Gastroesophageal sphincter (tissue), 4 donors: ENCODE measurements at regions not wholly inside any gene's neighbourhood (a gene's known extent, or its start where the extent isn't known, plus 50 kb on each side); places are given as distances from the start of the nearest gene placed in this dataset.

Experiments
- ATAC-seq: fragments of 150-250 bp; one replicate; pipeline ENCODE4 v1.9.1; 2016; ENCODE audit warnings: mild to moderate bottlenecking, moderate library complexity
- H3K27ac ChIP-seq, 4 donors: fragments of 200-600 bp; sonication (generic) in 3 of 4; 1 replicate in 3 of 4; 2 replicates in 1 of 4; pipeline ENCODE4 v1.5.1; 2016 to 2019
- H3K27me3 ChIP-seq: fragments of 200-600 bp; sonication (generic); one replicate; pipeline ENCODE4 v1.5.1; 2019
- H3K36me3 ChIP-seq, 2 donors: fragments of 200-600 bp; sonication (generic); one replicate each; pipeline ENCODE4 v1.5.1; 2019; ENCODE audit warnings: control low read depth in 1 of 2
- H3K4me1 ChIP-seq, 3 donors: fragments of 200-600 bp; sonication (generic); 1 replicate in 2 of 3; 2 replicates in 1 of 3; pipeline ENCODE4 v1.5.1; 2016 to 2019; ENCODE audit warnings: control low read depth in 2 of 3
- H3K4me3 ChIP-seq, 2 donors: fragments of 200-600 bp; sonication (generic); one replicate each; pipeline ENCODE4 v1.5.1; 2019; ENCODE audit warnings: mild to moderate bottlenecking in 1 of 2, moderate library complexity in 1 of 2
- H3K9me3 ChIP-seq, 3 donors: fragments of 200-600 bp; sonication (generic); one replicate each; pipeline ENCODE4 v1.5.1; 2017 to 2019; ENCODE audit warnings: control low read depth in 2 of 3
- EP300 ChIP-seq: sonication (generic); formaldehyde crosslinking; IDR thresholded peaks from one replicate; pipeline ENCODE4 v1.6.1; 2017; ENCODE audit warnings: antibody characterized with exemption, mild to moderate bottlenecking
- POLR2A ChIP-seq, 2 donors: fragments of 450-650 bp; IDR thresholded peaks; one replicate each; pipeline ENCODE4 v1.6.1; 2017; ENCODE audit warnings: antibody characterized with exemption in 2 of 2, mild to moderate bottlenecking in 2 of 2, moderate library complexity in 1 of 2
- POLR2AphosphoS5 ChIP-seq: sonication (generic); formaldehyde crosslinking; IDR thresholded peaks from one replicate; pipeline ENCODE4 v1.6.1; 2017; ENCODE audit warnings: antibody characterized with exemption
- WGBS, 2 donors: methylation state at CpG; one replicate each; pipeline ENCODE4 v1.1.5; 2018; ENCODE audit warnings: low coverage in 1 of 2; 5-methylcytosine and 5-hydroxymethylcytosine counted together
- TF ChIP-seq, protein P1 (sequence below), 4 experiments: fragments of 200-600 bp in 2 of 4; fragments of 450-650 bp in 2 of 4; sonication (generic) in 1 of 4; IDR thresholded peaks; one replicate each; pipeline ENCODE4 v1.5.1; 2017 to 2019; ENCODE audit warnings: antibody characterized with exemption in 4 of 4, mild to moderate bottlenecking in 2 of 4, moderate library complexity in 2 of 4

DNA sequence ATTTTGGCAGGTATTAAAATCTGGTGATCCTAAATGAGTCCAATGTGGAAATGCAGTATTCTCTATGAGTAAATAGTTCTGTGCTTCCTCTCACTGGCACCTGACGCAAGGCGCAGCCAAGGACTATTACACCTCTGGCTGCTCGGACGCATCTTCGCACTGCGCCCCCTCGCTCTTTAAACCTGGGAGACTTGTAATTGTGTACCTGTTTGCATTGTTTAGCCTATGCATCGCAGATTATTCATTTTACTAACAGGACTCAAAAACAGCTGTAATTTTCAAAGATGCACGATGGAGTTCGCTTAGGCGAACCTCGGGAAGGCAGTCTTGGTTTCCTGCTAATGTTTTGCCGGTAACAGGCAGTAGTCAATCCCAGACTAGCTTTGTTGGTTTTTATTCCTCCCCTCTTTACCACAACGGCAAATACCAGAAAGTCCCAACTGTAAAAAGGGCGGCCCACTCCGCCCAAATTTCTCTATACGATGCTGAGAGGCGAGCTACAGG is 113.2 kb downstream of the KCNRG start:
- H3K27me3 ChIP-seq: peaks cover 65% of the 10 kb centered on the region
- no peak overlapping the region for H3K27ac ChIP-seq
- TF ChIP-seq POLR2AphosphoS5: no peak
- TF ChIP-seq, protein P1, sequence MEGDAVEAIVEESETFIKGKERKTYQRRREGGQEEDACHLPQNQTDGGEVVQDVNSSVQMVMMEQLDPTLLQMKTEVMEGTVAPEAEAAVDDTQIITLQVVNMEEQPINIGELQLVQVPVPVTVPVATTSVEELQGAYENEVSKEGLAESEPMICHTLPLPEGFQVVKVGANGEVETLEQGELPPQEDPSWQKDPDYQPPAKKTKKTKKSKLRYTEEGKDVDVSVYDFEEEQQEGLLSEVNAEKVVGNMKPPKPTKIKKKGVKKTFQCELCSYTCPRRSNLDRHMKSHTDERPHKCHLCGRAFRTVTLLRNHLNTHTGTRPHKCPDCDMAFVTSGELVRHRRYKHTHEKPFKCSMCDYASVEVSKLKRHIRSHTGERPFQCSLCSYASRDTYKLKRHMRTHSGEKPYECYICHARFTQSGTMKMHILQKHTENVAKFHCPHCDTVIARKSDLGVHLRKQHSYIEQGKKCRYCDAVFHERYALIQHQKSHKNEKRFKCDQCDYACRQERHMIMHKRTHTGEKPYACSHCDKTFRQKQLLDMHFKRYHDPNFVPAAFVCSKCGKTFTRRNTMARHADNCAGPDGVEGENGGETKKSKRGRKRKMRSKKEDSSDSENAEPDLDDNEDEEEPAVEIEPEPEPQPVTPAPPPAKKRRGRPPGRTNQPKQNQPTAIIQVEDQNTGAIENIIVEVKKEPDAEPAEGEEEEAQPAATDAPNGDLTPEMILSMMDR (IDR thresholded peaks at IDR 0.05): no peak
- no peak for TF ChIP-seq EP300
- no peak for TF ChIP-seq POLR2A (IDR thresholded peaks at IDR 0.05)
- no peaks in the 10 kb centered on the region for H3K36me3 ChIP-seq
- no peak for ATAC-seq
- no peak overlapping the region for H3K4me3 ChIP-seq
- H3K9me3 ChIP-seq: no peaks in the 10 kb centered on the region
- H3K4me1 ChIP-seq: peaks cover 0 to 67% (median 15%) of the 10 kb centered on the region in 3 donors
- WGBS, 2 donors: 75 to 82% methylated on average over 12 to 18 of the region's 18 CpGs

DNA sequence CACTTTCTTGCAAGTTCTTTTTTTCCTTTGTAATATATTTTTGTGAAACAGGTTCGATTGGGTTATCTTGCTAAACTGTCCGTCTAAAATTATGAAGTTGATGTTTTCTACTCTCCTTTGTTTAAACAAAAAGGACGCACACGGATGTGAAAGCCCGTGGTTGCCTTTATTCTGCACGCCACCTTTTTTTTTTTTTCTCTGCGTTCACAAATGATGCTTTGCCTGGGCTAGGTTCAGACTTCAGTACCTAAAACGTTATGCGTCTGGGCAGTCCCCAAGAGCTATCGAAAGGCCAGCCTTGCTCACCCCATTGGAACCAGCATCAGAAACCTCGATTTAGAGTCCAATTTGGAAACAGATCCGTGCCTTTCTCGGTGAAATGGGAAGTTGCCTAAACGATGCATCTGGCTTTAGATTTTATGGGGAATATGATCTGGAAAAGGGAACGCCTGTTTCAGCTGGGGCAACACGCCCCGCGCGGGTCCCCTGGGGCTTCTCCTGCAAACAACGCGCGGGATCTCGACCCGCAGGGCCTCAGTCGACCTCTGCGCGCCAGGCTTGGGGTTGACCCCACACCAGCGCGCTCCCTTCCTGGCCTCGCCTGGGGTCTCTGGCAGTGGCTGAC is 113.9 kb downstream of the KCNRG start:
- Histone ChIP-seq H3K4me1 (peaks cover 0 to 66% (median 15%) of the 10 kb centered on the region in 3 donors), H3K36me3 (no peaks in the 10 kb centered on the region), H3K27me3 (peaks cover 70% of the 10 kb centered on the region), H3K4me3 (peak overlapping the region in 1 of 2 donors; percentile 53), H3K9me3 (no peaks in the 10 kb centered on the region), H3K27ac (peak overlapping the region in 3 of 4 donors; percentile 70 to 74 (median 73))
- no peak for TF ChIP-seq POLR2AphosphoS5
- no peak for TF ChIP-seq EP300
- TF ChIP-seq POLR2A (IDR thresholded peaks at IDR 0.05): no peak
- TF ChIP-seq, protein P1 (IDR thresholded peaks at IDR 0.05): no peak
- WGBS, 2 donors: 19 to 70% methylated on average over 2 to 20 of the region's 30 CpGs
- ATAC-seq: no peak

DNA sequence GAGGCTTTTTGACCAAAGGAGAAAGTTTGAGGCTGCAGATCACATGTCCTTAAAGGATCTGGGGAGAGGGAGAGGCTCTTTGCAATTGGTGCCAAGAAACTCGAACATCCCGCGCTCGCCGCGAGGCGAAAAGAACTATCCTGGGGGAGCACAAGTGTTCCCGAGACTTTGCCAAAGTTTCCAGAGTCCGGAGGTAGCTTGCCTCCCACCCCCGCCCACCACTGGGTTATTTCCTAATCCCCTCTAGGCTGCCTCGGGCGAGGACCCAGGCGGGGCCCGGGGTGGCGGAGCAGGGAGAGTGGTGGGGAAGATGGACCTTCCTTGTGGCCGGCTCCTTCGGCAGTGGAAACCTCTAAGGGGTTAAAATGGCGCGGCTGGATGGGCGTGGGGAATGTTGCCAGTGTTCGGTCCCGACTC is 114.5 kb downstream of the KCNRG start:
- H3K4me1 ChIP-seq: peaks cover 0 to 66% (median 15%) of the 10 kb centered on the region in 3 donors
- H3K27ac ChIP-seq: peak overlapping the region in 3 of 4 donors; percentile 70 to 74 (median 73)

DNA sequence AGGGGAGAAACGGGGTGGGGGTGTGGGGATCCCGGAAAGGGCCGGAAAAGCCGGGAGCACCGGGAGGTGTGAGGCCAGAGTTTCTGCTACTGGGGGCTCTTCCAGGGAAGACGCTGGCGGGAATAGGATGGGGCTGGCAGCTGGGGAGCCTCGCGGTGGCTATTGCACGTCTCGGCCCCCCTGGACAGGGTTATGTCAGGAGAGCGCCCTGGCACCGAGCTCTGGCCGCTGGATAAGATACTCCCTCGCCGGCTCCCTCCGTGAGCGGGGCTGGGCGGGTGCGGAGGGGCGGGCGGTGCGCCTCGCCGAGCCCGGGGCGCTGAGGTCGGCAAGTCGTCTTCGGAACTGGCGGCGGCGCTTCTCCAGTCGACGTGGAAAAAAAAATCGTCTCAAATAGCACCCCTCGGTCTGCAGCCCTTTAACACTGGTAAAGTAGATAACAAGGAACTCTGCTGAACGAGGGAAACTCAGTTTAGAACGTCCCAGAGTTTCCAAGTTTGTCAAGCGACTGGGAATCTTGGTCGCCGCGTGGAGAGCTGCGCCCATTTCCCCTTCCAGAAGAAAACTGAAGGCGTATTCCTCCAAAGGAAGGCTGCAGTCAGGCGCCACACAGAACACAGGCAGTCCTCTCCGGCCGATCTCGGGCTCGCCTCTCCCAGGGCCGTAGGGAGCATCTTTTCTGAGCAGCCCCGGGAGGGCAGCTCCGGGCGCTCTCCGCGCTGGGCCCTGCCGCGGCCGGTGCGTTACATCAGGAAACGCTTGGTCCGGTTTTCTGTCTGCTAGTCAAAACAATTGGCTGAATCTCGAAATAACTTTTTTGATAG is 115.1 kb downstream of the KCNRG start:
- peak; percentile 31 for ATAC-seq
- WGBS, 2 donors: 0 to 10% methylated on average over 2 to 8 of the region's 63 CpGs
- Histone ChIP-seq H3K4me1 (peaks cover 0 to 66% (median 15%) of the 10 kb centered on the region in 3 donors), H3K27ac (peak overlapping the region in 3 of 4 donors; percentile 70 to 74 (median 73)), H3K27me3 (peaks cover 73% of the 10 kb centered on the region), H3K4me3 (peak overlapping the region; percentile 25 to 53), H3K9me3 (no peaks in the 10 kb centered on the region), H3K36me3 (no peaks in the 10 kb centered on the region)
- TF ChIP-seq POLR2A (IDR thresholded peaks at IDR 0.05) (no peak), POLR2AphosphoS5 (no peak), EP300 (no peak)
- TF ChIP-seq, protein P1 (IDR thresholded peaks at IDR 0.05): no peak

More for the DNA sequence above, 114.5 kb downstream of the KCNRG start:
- TF ChIP-seq POLR2A (IDR thresholded peaks at IDR 0.05) (no peak), POLR2AphosphoS5 (no peak), EP300 (no peak)
- TF ChIP-seq, protein P1 (IDR thresholded peaks at IDR 0.05): no peak
- Histone ChIP-seq H3K4me3 (peak overlapping the region; percentile 25 to 53), H3K36me3 (no peaks in the 10 kb centered on the region), H3K27me3 (peaks cover 73% of the 10 kb centered on the region), H3K9me3 (no peaks in the 10 kb centered on the region)
- no peak for ATAC-seq
- 0 to 8% methylated on average over 2 to 5 of the region's 22 CpGs for WGBS, 2 donors
